ENCODE measurements at regions not wholly inside any gene's neighbourhood (a gene's known extent, or its start where the extent isn't known, plus 50 kb on each side); places are given as distances from the start of the nearest gene placed in this dataset.

GRCh38 chr14:98748966-98749365, 523.0 kb downstream of the BCL11B start:
- TF ChIP-seq CTCF (IDR thresholded peaks at IDR 0.05) (no peak), POLR2A (IDR thresholded peaks at IDR 0.05) (no peak), POLR2AphosphoS5 (IDR thresholded peaks at IDR 0.05) (no peak)

Measured in suprapubic skin (tissue), 4 donors.